ENCODE measurements at regions not wholly inside any gene's neighbourhood (a gene's known extent, or its start where the extent isn't known, plus 50 kb on each side); places are given as distances from the start of the nearest gene placed in this dataset.

DNA sequence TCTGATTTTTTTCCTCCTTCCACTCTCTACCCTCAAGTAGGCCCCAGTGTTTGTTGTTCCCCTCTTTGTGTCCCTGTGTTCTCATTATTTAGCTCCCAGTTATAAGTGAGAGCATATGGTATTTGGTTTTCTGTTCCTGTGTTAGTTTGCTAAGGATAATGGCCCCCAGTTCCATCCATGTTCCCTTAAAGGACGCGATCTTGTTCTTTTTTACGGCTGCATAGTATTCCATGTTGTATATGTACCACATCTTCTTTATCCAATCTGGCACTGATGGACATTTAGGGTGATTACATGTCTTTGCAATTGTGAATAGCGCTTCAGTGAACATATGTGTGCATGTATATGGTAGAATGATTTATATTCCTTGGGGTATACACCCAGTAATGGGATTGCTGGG lies 54.5 kb upstream of the BTC start:
- no peak for DNase-seq (ENCODE audit: extremely low spot score)
- ChIA-PET POLR2A (no interaction called here), CTCF (interaction anchor here (1.3 to 2.4 kb wide), 2 partner anchors 15 to 26 kb away, joined by 3 to 5 read pairs; no protein-coding TSS in a partner anchor)
- TF ChIP-seq, protein P1, sequence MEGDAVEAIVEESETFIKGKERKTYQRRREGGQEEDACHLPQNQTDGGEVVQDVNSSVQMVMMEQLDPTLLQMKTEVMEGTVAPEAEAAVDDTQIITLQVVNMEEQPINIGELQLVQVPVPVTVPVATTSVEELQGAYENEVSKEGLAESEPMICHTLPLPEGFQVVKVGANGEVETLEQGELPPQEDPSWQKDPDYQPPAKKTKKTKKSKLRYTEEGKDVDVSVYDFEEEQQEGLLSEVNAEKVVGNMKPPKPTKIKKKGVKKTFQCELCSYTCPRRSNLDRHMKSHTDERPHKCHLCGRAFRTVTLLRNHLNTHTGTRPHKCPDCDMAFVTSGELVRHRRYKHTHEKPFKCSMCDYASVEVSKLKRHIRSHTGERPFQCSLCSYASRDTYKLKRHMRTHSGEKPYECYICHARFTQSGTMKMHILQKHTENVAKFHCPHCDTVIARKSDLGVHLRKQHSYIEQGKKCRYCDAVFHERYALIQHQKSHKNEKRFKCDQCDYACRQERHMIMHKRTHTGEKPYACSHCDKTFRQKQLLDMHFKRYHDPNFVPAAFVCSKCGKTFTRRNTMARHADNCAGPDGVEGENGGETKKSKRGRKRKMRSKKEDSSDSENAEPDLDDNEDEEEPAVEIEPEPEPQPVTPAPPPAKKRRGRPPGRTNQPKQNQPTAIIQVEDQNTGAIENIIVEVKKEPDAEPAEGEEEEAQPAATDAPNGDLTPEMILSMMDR (IDR thresholded peaks at IDR 0.05; ENCODE audit: control extremely low read depth, extremely low read depth, low read depth, missing control alignments): no peak

DNA sequence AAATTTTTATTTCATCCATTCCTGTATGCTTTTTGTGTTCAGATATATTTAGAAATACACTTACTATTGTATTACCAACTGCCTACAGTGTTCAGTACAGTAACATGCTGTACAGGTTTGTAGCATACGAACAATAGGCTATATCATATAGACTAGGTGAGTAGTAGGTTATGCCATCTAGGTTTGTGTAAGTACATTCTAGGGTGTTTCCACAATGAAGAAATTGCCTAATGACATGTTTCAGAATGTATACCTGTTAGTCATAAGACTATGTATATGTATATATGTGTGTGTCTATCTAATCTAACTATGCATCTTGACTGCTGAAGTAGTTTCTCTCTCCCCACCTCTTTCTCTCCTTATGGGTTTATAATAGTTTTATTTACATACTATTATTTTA lies 51.5 kb upstream of the BTC start:
- DNase-seq (ENCODE audit: extremely low spot score): no peak
- ChIA-PET POLR2A (no interaction called here), CTCF (no interaction called here)
- TF ChIP-seq, protein P1 (IDR thresholded peaks at IDR 0.05; ENCODE audit: control extremely low read depth, extremely low read depth, low read depth, missing control alignments): no peak

Measured in GM10248 (cell line).